WTC11 (cell line): ENCODE measurements at regions not wholly inside any gene's neighbourhood (a gene's known extent, or its start where the extent isn't known, plus 50 kb on each side); places are given as distances from the start of the nearest gene placed in this dataset.

Experiments used
- ATAC-seq: fragments of 200-7000 bp; cut with Tn5 transposase; 2 replicates; pipeline ENCODE4 v1.10.0; 2021; ENCODE audit warnings: mild to moderate bottlenecking, moderate library complexity
- CTCF ChIA-PET: fragments of 300-600 bp; sonication (Branson Sonifier 250); formaldehyde crosslinking; loops from one replicate; lab custom pipeline; 2021; ENCODE audit warnings: antibody characterized with exemption; lab: Charles Lee
- POLR2A ChIA-PET: fragments of 350-600 bp; sonication (Branson Sonifier 250); formaldehyde crosslinking; loops from one replicate; lab custom pipeline; 2021; ENCODE audit warnings: antibody characterized with exemption; lab: Charles Lee
- DNase-seq: peaks from one replicate; pipeline ENCODE4 v3.0.0; 2021; ENCODE audit warnings: low spot score
- H3K27ac Mint-ChIP-seq: 2 replicates; pipeline ENCODE4 v1.8.0; 2021; ENCODE audit warnings: mixed read lengths
- H3K27me3 Mint-ChIP-seq: 2 replicates; pipeline ENCODE4 v1.8.0; 2021; ENCODE audit warnings: low read depth, mild to moderate bottlenecking, moderate library complexity, mixed read lengths
- H3K36me3 Mint-ChIP-seq: 2 replicates; pipeline ENCODE4 v1.8.0; 2021; ENCODE audit warnings: mixed read lengths
- H3K4me1 Mint-ChIP-seq: 2 replicates; pipeline ENCODE4 v1.8.0; 2022; ENCODE audit warnings: mixed read lengths
- H3K4me3 Mint-ChIP-seq: 2 replicates; pipeline ENCODE4 v1.8.0; 2021; ENCODE audit warnings: mild to moderate bottlenecking, moderate library complexity, mixed read lengths
- H3K9me3 Mint-ChIP-seq: 2 replicates; pipeline ENCODE4 v1.8.0; 2021; ENCODE audit warnings: mixed read lengths
- ATF1 ChIP-seq: sonication (generic); formaldehyde crosslinking; IDR thresholded peaks from 2 replicates; pipeline ENCODE4 v1.8.1; 2023; ENCODE audit warnings: mild to moderate bottlenecking, moderate library complexity, missing genetic modification reagents
- ATF3 ChIP-seq: sonication (generic); formaldehyde crosslinking; conservative IDR thresholded peaks from 2 replicates; pipeline ENCODE4 v1.8.1; 2022; ENCODE audit warnings: mild to moderate bottlenecking, missing genetic modification reagents
- CBFB ChIP-seq: sonication (generic); formaldehyde crosslinking; IDR thresholded peaks from 2 replicates; pipeline ENCODE4 v1.8.1; 2022; ENCODE audit warnings: mild to moderate bottlenecking, low read depth, missing genetic modification reagents
- E2F5 ChIP-seq: sonication (generic); formaldehyde crosslinking; IDR thresholded peaks from 2 replicates; pipeline ENCODE4 v1.8.1; 2022; ENCODE audit warnings: mild to moderate bottlenecking, moderate library complexity, missing genetic modification reagents
- SMAD4 ChIP-seq: sonication (generic); formaldehyde crosslinking; IDR thresholded peaks from 2 replicates; pipeline ENCODE4 v1.8.0; 2022; ENCODE audit warnings: mild to moderate bottlenecking, missing genetic modification reagents
- ZNF281 ChIP-seq: sonication (generic); formaldehyde crosslinking; IDR thresholded peaks from 2 replicates; pipeline ENCODE4 v1.8.0; 2023; ENCODE audit warnings: mild to moderate bottlenecking, missing genetic modification reagents
- TF ChIP-seq, protein P1 (sequence below): sonication (generic); formaldehyde crosslinking; IDR thresholded peaks from 2 replicates; pipeline ENCODE4 v1.8.1; 2023; ENCODE audit warnings: mild to moderate bottlenecking, missing genetic modification reagents, borderline replicate concordance
- TF ChIP-seq, protein P2 (sequence below): fragments of 250-450 bp; sonication (Bioruptor Pico); IDR thresholded peaks from 2 replicates; pipeline ENCODE4 v1.8.0; 2021; ENCODE audit warnings: mild to moderate bottlenecking
- TF ChIP-seq, protein P3 (sequence below): sonication (generic); formaldehyde crosslinking; IDR thresholded peaks from 2 replicates; pipeline ENCODE4 v1.8.1; 2023; ENCODE audit warnings: mild to moderate bottlenecking, missing genetic modification reagents
- TF ChIP-seq, protein P4 (sequence below): sonication (generic); formaldehyde crosslinking; IDR thresholded peaks from 2 replicates; pipeline ENCODE4 v1.8.1; 2022; ENCODE audit warnings: mild to moderate bottlenecking, missing genetic modification reagents, moderate library complexity, borderline replicate concordance
- TF ChIP-seq, protein P5 (sequence below): sonication (generic); formaldehyde crosslinking; IDR thresholded peaks from 2 replicates; pipeline ENCODE4 v1.8.1; 2022; ENCODE audit warnings: low read depth, mild to moderate bottlenecking, moderate library complexity, missing genetic modification reagents, borderline replicate concordance

- TF ChIP-seq, protein P1, sequence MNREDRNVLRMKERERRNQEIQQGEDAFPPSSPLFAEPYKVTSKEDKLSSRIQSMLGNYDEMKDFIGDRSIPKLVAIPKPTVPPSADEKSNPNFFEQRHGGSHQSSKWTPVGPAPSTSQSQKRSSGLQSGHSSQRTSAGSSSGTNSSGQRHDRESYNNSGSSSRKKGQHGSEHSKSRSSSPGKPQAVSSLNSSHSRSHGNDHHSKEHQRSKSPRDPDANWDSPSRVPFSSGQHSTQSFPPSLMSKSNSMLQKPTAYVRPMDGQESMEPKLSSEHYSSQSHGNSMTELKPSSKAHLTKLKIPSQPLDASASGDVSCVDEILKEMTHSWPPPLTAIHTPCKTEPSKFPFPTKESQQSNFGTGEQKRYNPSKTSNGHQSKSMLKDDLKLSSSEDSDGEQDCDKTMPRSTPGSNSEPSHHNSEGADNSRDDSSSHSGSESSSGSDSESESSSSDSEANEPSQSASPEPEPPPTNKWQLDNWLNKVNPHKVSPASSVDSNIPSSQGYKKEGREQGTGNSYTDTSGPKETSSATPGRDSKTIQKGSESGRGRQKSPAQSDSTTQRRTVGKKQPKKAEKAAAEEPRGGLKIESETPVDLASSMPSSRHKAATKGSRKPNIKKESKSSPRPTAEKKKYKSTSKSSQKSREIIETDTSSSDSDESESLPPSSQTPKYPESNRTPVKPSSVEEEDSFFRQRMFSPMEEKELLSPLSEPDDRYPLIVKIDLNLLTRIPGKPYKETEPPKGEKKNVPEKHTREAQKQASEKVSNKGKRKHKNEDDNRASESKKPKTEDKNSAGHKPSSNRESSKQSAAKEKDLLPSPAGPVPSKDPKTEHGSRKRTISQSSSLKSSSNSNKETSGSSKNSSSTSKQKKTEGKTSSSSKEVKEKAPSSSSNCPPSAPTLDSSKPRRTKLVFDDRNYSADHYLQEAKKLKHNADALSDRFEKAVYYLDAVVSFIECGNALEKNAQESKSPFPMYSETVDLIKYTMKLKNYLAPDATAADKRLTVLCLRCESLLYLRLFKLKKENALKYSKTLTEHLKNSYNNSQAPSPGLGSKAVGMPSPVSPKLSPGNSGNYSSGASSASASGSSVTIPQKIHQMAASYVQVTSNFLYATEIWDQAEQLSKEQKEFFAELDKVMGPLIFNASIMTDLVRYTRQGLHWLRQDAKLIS (CRISPR knock-in tag): no peak
- TF ChIP-seq CBFB (CRISPR knock-in tag) (no peak), ATF1 (CRISPR knock-in tag) (no peak)
- TF ChIP-seq, protein P2, sequence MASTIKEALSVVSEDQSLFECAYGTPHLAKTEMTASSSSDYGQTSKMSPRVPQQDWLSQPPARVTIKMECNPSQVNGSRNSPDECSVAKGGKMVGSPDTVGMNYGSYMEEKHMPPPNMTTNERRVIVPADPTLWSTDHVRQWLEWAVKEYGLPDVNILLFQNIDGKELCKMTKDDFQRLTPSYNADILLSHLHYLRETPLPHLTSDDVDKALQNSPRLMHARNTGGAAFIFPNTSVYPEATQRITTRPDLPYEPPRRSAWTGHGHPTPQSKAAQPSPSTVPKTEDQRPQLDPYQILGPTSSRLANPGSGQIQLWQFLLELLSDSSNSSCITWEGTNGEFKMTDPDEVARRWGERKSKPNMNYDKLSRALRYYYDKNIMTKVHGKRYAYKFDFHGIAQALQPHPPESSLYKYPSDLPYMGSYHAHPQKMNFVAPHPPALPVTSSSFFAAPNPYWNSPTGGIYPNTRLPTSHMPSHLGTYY: no peak
Measured at GRCh38 chr3:68151359-68151758, 496.9 kb upstream of the SUCLG2 start (continued).

DNA sequence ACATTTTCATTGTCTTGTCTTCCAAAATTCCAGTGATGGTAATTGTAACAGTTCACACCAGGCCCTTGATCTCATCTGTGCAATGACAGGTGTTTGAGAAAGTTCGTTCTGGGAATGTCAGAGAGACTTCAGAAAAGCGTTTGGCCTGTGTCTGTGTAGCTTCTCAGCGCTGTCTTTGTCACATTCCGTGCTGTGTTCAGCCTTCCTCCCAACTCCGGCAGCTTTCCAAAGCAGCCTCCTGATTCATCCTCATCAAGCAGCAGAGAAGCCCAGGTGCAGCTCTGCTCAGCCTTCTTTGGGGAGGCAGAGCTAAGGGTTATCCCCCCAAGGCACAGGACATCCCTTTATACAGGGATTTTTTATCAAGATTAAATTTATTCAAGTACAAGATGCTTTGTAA lies 494.0 kb upstream of the SUCLG2 start:
- Mint-ChIP-seq H3K27ac (no peak overlapping the region), H3K4me1 (no peaks in the 10 kb centered on the region; the same call in 1 of the 2 replicates), H3K36me3 (peaks cover 4% of the 10 kb centered on the region), H3K9me3 (peaks cover 11% of the 10 kb centered on the region), H3K4me3 (no peak overlapping the region), H3K27me3 (no peaks in the 10 kb centered on the region)
- ATAC-seq: no peak
- CTCF ChIA-PET: no interaction called here
- TF ChIP-seq ZNF281 (CRISPR knock-in tag) (no peak), E2F5 (CRISPR knock-in tag) (no peak), SMAD4 (CRISPR knock-in tag) (no peak), ATF3 (CRISPR knock-in tag) (no peak)
- TF ChIP-seq, protein P3, sequence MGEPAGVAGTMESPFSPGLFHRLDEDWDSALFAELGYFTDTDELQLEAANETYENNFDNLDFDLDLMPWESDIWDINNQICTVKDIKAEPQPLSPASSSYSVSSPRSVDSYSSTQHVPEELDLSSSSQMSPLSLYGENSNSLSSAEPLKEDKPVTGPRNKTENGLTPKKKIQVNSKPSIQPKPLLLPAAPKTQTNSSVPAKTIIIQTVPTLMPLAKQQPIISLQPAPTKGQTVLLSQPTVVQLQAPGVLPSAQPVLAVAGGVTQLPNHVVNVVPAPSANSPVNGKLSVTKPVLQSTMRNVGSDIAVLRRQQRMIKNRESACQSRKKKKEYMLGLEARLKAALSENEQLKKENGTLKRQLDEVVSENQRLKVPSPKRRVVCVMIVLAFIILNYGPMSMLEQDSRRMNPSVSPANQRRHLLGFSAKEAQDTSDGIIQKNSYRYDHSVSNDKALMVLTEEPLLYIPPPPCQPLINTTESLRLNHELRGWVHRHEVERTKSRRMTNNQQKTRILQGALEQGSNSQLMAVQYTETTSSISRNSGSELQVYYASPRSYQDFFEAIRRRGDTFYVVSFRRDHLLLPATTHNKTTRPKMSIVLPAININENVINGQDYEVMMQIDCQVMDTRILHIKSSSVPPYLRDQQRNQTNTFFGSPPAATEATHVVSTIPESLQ: no peak
- TF ChIP-seq, protein P4, sequence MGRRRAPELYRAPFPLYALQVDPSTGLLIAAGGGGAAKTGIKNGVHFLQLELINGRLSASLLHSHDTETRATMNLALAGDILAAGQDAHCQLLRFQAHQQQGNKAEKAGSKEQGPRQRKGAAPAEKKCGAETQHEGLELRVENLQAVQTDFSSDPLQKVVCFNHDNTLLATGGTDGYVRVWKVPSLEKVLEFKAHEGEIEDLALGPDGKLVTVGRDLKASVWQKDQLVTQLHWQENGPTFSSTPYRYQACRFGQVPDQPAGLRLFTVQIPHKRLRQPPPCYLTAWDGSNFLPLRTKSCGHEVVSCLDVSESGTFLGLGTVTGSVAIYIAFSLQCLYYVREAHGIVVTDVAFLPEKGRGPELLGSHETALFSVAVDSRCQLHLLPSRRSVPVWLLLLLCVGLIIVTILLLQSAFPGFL (CRISPR knock-in tag): no peak
- TF ChIP-seq, protein P5, sequence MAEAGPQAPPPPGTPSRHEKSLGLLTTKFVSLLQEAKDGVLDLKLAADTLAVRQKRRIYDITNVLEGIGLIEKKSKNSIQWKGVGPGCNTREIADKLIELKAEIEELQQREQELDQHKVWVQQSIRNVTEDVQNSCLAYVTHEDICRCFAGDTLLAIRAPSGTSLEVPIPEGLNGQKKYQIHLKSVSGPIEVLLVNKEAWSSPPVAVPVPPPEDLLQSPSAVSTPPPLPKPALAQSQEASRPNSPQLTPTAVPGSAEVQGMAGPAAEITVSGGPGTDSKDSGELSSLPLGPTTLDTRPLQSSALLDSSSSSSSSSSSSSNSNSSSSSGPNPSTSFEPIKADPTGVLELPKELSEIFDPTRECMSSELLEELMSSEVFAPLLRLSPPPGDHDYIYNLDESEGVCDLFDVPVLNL (CRISPR knock-in tag): no peak
- DNase-seq: no peak
- POLR2A ChIA-PET: no interaction called here
